ENCODE measurements at regions not wholly inside any gene's neighbourhood (a gene's known extent, or its start where the extent isn't known, plus 50 kb on each side); places are given as distances from the start of the nearest gene placed in this dataset.

GRCh38 chr10:130757271-130757670 is 554.2 kb downstream of the TCERG1L start:
- TF ChIP-seq, protein P1, sequence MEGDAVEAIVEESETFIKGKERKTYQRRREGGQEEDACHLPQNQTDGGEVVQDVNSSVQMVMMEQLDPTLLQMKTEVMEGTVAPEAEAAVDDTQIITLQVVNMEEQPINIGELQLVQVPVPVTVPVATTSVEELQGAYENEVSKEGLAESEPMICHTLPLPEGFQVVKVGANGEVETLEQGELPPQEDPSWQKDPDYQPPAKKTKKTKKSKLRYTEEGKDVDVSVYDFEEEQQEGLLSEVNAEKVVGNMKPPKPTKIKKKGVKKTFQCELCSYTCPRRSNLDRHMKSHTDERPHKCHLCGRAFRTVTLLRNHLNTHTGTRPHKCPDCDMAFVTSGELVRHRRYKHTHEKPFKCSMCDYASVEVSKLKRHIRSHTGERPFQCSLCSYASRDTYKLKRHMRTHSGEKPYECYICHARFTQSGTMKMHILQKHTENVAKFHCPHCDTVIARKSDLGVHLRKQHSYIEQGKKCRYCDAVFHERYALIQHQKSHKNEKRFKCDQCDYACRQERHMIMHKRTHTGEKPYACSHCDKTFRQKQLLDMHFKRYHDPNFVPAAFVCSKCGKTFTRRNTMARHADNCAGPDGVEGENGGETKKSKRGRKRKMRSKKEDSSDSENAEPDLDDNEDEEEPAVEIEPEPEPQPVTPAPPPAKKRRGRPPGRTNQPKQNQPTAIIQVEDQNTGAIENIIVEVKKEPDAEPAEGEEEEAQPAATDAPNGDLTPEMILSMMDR (IDR thresholded peaks at IDR 0.05; ENCODE audit: low read depth, low read length) = no peak
- no peaks in the 10 kb centered on the region for H3K36me3 ChIP-seq
- DNase-seq (ENCODE audit: low read depth in 1 of 2, low spot score in 1 of 2) = no peak
- no peaks in the 10 kb centered on the region for H3K27me3 ChIP-seq
- no peak overlapping the region for H3K27ac ChIP-seq
- H3K4me3 ChIP-seq = no peak overlapping the region
- H3K9me3 ChIP-seq (ENCODE audit: low read depth) = no peaks in the 10 kb centered on the region
- H3K4me1 ChIP-seq (ENCODE audit: low read depth) = no peaks in the 10 kb centered on the region

GRCh38 chr10:130757821-130758489 is 553.6 kb downstream of the TCERG1L start:
- H3K4me3 ChIP-seq = no peak overlapping the region
- no peak for DNase-seq (ENCODE audit: low read depth in 1 of 2, low spot score in 1 of 2)
- H3K4me1 ChIP-seq (ENCODE audit: low read depth) = no peaks in the 10 kb centered on the region
- no peaks in the 10 kb centered on the region for H3K27me3 ChIP-seq
- no peaks in the 10 kb centered on the region for H3K9me3 ChIP-seq (ENCODE audit: low read depth)
- no peaks in the 10 kb centered on the region for H3K36me3 ChIP-seq
- H3K27ac ChIP-seq = no peak overlapping the region
- TF ChIP-seq, protein P1 (IDR thresholded peaks at IDR 0.05; ENCODE audit: low read depth, low read length) = no peak

DNA sequence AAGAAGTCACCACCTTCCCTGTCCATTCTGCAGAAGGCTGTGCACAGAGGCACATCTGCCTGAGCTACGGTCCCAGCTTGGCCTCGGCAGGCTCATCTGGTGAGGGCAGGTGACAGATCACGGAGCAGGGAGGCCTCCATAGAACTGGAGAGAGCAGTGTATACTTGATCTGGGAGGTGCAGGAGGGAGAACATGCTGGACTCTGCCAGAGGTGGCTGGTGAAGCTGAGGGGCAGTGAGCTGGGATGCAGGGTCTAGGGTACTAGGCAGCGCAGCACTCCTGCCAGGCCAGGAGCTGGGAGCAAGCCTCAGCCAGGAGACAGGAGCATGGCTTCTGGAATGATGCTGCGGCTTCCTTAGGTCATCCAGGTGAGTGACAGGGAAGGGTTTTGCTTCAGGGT is 553.0 kb downstream of the TCERG1L start:
- Histone ChIP-seq H3K4me1 (ENCODE audit: low read depth) (no peaks in the 10 kb centered on the region), H3K36me3 (no peaks in the 10 kb centered on the region), H3K9me3 (ENCODE audit: low read depth) (no peaks in the 10 kb centered on the region), H3K4me3 (no peak overlapping the region), H3K27me3 (no peaks in the 10 kb centered on the region), H3K27ac (no peak overlapping the region)
- TF ChIP-seq, protein P1 (IDR thresholded peaks at IDR 0.05; ENCODE audit: low read depth, low read length) = no peak
- DNase-seq (ENCODE audit: low read depth in 1 of 2, low spot score in 1 of 2) = no peak

DNA sequence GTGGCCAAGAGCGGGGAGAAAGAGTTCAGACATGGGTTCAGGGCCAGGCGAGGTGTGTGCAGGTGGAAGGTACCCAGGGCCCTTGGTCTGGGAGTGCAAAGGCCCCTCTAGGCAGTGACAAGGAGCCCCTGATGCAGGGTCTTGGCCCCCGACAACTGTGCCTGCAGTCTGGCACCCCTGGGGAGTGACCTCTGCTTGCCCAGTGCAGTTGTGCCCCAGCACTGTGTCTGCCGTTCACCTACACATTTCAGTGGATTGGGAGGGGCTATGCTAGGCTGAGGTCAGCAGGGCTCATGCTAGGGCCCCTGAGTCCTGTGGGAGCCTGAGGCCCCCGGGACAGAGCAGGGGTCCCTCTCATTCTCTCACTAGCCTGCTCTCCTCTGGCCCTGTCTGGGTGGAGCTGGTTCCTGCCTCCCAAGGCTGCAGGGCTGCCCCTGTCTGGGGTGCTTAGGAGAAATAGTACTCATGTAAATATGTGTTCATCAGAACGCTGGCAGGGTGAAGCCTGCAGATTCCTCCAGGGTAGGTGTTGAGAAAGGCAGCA is 550.4 kb downstream of the TCERG1L start:
- no peaks in the 10 kb centered on the region for H3K4me1 ChIP-seq (ENCODE audit: low read depth)
- H3K27ac ChIP-seq = no peak overlapping the region
- no peaks in the 10 kb centered on the region for H3K36me3 ChIP-seq
- TF ChIP-seq, protein P1 (IDR thresholded peaks at IDR 0.05; ENCODE audit: low read depth, low read length) = no peak
- H3K4me3 ChIP-seq = no peak overlapping the region
- no peak for DNase-seq (ENCODE audit: low read depth in 1 of 2, low spot score in 1 of 2)
- H3K9me3 ChIP-seq (ENCODE audit: low read depth) = no peaks in the 10 kb centered on the region
- H3K27me3 ChIP-seq = no peaks in the 10 kb centered on the region

GRCh38 chr10:130761788-130762301 is 549.7 kb downstream of the TCERG1L start:
- Histone ChIP-seq H3K4me1 (ENCODE audit: low read depth) (no peaks in the 10 kb centered on the region), H3K9me3 (ENCODE audit: low read depth) (no peaks in the 10 kb centered on the region), H3K27ac (no peak overlapping the region), H3K27me3 (no peaks in the 10 kb centered on the region), H3K4me3 (no peak overlapping the region), H3K36me3 (no peaks in the 10 kb centered on the region)
- TF ChIP-seq, protein P1 (IDR thresholded peaks at IDR 0.05; ENCODE audit: low read depth, low read length) = no peak
- no peak for DNase-seq (ENCODE audit: low read depth in 1 of 2, low spot score in 1 of 2)
